ENCODE measurements at regions not wholly inside any gene's neighbourhood (a gene's known extent, or its start where the extent isn't known, plus 50 kb on each side); places are given as distances from the start of the nearest gene placed in this dataset.
A peak's percentile ranks its signal among the peaks of the same experiment; 100 is the strongest.

GRCh38 chr17:43324205-43324893, 74.4 kb upstream of the ARL4D start:
- H3K4me3 Mint-ChIP-seq = no peak overlapping the region
- H3K27me3 Mint-ChIP-seq (ENCODE audit: insufficient read depth) = no peaks in the 10 kb centered on the region
- H3K36me3 Mint-ChIP-seq (ENCODE audit: low read depth) = no peaks in the 10 kb centered on the region
- H3K9ac ChIP-seq (ENCODE audit: extremely low read depth, low read length, poor library complexity, severe bottlenecking) = no peak overlapping the region
- WGBS, 2 experiments (ENCODE audit: insufficient coverage in 1 of 2, insufficient read length in 1 of 2) = 92 to 93% methylated on average over 21 to 22 of the region's 22 CpGs
- peak; percentile 81 for DNase-seq
- peaks cover 13% of the 10 kb centered on the region for H3K4me1 Mint-ChIP-seq
- peaks cover 22% of the 10 kb centered on the region for H3K9me3 ChIP-seq (ENCODE audit: control insufficient read depth, low read length)
- peaks cover 27% of the 10 kb centered on the region for H3K9me3 Mint-ChIP-seq
- H3K4me3 ChIP-seq (ENCODE audit: low read length) = no peak overlapping the region
- H3K27me3 ChIP-seq (ENCODE audit: control insufficient read depth, insufficient read depth, low read length, poor library complexity, severe bottlenecking) = no peaks in the 10 kb centered on the region
- no peak overlapping the region for H3K27ac Mint-ChIP-seq
- peaks cover 11% of the 10 kb centered on the region for H3K4me1 ChIP-seq (ENCODE audit: control insufficient read depth, insufficient read depth, low read length)
- H3K27ac ChIP-seq (ENCODE audit: low read depth, low read length) = no peak overlapping the region
- H3K36me3 ChIP-seq (ENCODE audit: control insufficient read depth, insufficient read depth, low read length) = no peaks in the 10 kb centered on the region
- peak; percentile 64 for TF ChIP-seq CTCF (conservative IDR thresholded peaks at IDR 0.05)

GRCh38 chr17:43319293-43320124, 79.3 kb upstream of the ARL4D start:
- no peak for DNase-seq
- Histone ChIP-seq H3K9me3 (ENCODE audit: control insufficient read depth, low read length) (peaks cover 25% of the 10 kb centered on the region), H3K9ac (ENCODE audit: extremely low read depth, low read length, poor library complexity, severe bottlenecking) (no peak overlapping the region), H3K4me1 (ENCODE audit: control insufficient read depth, insufficient read depth, low read length) (no peaks in the 10 kb centered on the region), H3K27ac (ENCODE audit: low read depth, low read length) (no peak overlapping the region), H3K36me3 (ENCODE audit: control insufficient read depth, insufficient read depth, low read length) (no peaks in the 10 kb centered on the region), H3K4me3 (ENCODE audit: low read length) (peak overlapping the region; percentile 56), H3K27me3 (ENCODE audit: control insufficient read depth, insufficient read depth, low read length, poor library complexity, severe bottlenecking) (no peaks in the 10 kb centered on the region)
- Mint-ChIP-seq H3K9me3 (peaks cover 47% of the 10 kb centered on the region), H3K27ac (no peak overlapping the region), H3K27me3 (ENCODE audit: insufficient read depth) (no peaks in the 10 kb centered on the region), H3K36me3 (ENCODE audit: low read depth) (no peaks in the 10 kb centered on the region), H3K4me1 (no peaks in the 10 kb centered on the region), H3K4me3 (no peak overlapping the region)
- 96 to 99% methylated on average over 3 to 4 of the region's 4 CpGs for WGBS, 2 experiments (ENCODE audit: insufficient coverage in 1 of 2, insufficient read length in 1 of 2)
- no peak for TF ChIP-seq CTCF (conservative IDR thresholded peaks at IDR 0.05)

DNA sequence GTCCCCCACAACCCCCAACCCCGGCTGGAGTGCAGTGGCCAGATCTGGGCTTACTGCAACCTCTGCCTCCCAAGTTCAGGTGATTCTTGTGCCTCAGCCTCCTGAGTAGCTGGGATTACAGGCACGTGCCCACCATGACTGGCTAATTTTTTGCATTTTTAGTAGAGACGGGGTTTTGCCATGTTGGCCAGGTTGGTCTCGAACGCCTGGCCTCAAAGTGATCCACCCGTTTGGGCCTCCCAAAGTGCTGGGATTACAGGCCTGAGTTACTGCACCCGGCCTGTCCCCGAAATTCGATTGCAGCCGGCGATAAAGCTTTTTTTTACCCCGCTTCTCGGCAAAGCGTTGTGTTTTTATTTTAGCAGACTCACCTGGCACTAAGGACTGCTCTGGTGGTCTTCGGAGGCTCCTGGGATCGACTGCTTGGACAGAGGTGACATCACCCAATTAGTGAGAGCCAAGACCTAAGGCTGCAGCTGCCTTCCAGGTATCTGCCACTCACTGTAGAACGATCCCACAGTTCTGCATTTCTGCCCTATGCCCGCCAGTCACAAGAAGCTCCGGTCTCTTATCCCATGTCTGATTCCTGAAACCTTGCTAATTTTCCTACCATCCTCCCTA, 82.2 kb upstream of the ARL4D start:
- Histone ChIP-seq H3K9me3 (ENCODE audit: control insufficient read depth, low read length) (peaks cover 25% of the 10 kb centered on the region), H3K4me1 (ENCODE audit: control insufficient read depth, insufficient read depth, low read length) (no peaks in the 10 kb centered on the region), H3K36me3 (ENCODE audit: control insufficient read depth, insufficient read depth, low read length) (no peaks in the 10 kb centered on the region), H3K27me3 (ENCODE audit: control insufficient read depth, insufficient read depth, low read length, poor library complexity, severe bottlenecking) (no peaks in the 10 kb centered on the region), H3K27ac (ENCODE audit: low read depth, low read length) (no peak overlapping the region), H3K4me3 (ENCODE audit: low read length) (no peak overlapping the region), H3K9ac (ENCODE audit: extremely low read depth, low read length, poor library complexity, severe bottlenecking) (no peak overlapping the region)
- 83% methylated on average over 18 to 19 of the region's 19 CpGs for WGBS, 2 experiments (ENCODE audit: insufficient coverage in 1 of 2, insufficient read length in 1 of 2)
- Mint-ChIP-seq H3K27me3 (ENCODE audit: insufficient read depth) (no peaks in the 10 kb centered on the region), H3K36me3 (ENCODE audit: low read depth) (no peaks in the 10 kb centered on the region), H3K4me3 (no peak overlapping the region), H3K9me3 (peaks cover 42% of the 10 kb centered on the region), H3K4me1 (no peaks in the 10 kb centered on the region), H3K27ac (peak overlapping the region; percentile 68)
- DNase-seq = peak; percentile 82
- no peak for TF ChIP-seq CTCF (conservative IDR thresholded peaks at IDR 0.05)

All from endodermal cell (in vitro differentiated cells).